Mucosa of rectum (tissue), 2 donors: ENCODE measurements at regions not wholly inside any gene's neighbourhood (a gene's known extent, or its start where the extent isn't known, plus 50 kb on each side); places are given as distances from the start of the nearest gene placed in this dataset.

Experiments used
- H3K27ac ChIP-seq, 2 donors: one replicate each; pipeline ENCODE4 v1.7.0; 2013; ENCODE audit warnings: inconsistent platforms in 2 of 2, low read depth in 2 of 2, low read length in 2 of 2
- H3K27me3 ChIP-seq, 2 donors: one replicate each; pipeline ENCODE4 v1.7.0; 2013; ENCODE audit warnings: low read length in 2 of 2; ENCODE audit not compliant: control insufficient read depth in 2 of 2, insufficient read depth in 2 of 2
- H3K36me3 ChIP-seq, 2 donors: one replicate each; pipeline ENCODE4 v1.7.0; 2013; ENCODE audit warnings: low read length in 2 of 2; ENCODE audit not compliant: control insufficient read depth in 2 of 2, insufficient read depth in 2 of 2
- H3K4me1 ChIP-seq, 2 donors: one replicate each; pipeline ENCODE4 v1.7.0; 2013; ENCODE audit warnings: low read length in 2 of 2, mild to moderate bottlenecking in 1 of 2; ENCODE audit not compliant: control insufficient read depth in 2 of 2, insufficient read depth in 2 of 2
- H3K4me3 ChIP-seq, 2 donors: one replicate each; pipeline ENCODE4 v1.7.0; 2013; ENCODE audit warnings: low read length in 2 of 2
- H3K9ac ChIP-seq, 2 donors: one replicate each; pipeline ENCODE4 v1.7.0; 2013; ENCODE audit warnings: low read length in 2 of 2, low read depth in 1 of 2, mild to moderate bottlenecking in 1 of 2
- H3K9me3 ChIP-seq, 2 donors: one replicate each; pipeline ENCODE4 v1.7.0; 2013; ENCODE audit warnings: low read length in 2 of 2; ENCODE audit not compliant: control insufficient read depth in 2 of 2
- donor health status: healthy.
- donor health status: Normal muscosa, but diverticular disease.

- Histone ChIP-seq H3K9ac (no peak overlapping the region), H3K27me3 (no peaks in the 10 kb centered on the region), H3K36me3 (no peaks in the 10 kb centered on the region), H3K4me1 (no peaks in the 10 kb centered on the region), H3K4me3 (no peak overlapping the region), H3K27ac (no peak overlapping the region), H3K9me3 (no peaks in the 10 kb centered on the region)
Measured at GRCh38 chr18:75839041-75839440, 411.5 kb upstream of the SMIM21 start.

- H3K4me3 ChIP-seq: no peak overlapping the region
Measured at GRCh38 chr18:75837316-75837715, 409.8 kb upstream of the SMIM21 start.

GRCh38 chr18:75836516-75836915 is 409.0 kb upstream of the SMIM21 start:
- Histone ChIP-seq H3K9me3 (no peaks in the 10 kb centered on the region), H3K4me3 (no peak overlapping the region), H3K4me1 (no peaks in the 10 kb centered on the region), H3K27me3 (no peaks in the 10 kb centered on the region), H3K9ac (no peak overlapping the region), H3K36me3 (no peaks in the 10 kb centered on the region), H3K27ac (no peak overlapping the region)

More at GRCh38 chr18:75837316-75837715, 409.8 kb upstream of the SMIM21 start:
- Histone ChIP-seq H3K4me1 (no peaks in the 10 kb centered on the region), H3K27me3 (no peaks in the 10 kb centered on the region), H3K36me3 (no peaks in the 10 kb centered on the region), H3K9ac (no peak overlapping the region), H3K27ac (no peak overlapping the region), H3K9me3 (no peaks in the 10 kb centered on the region)

- Histone ChIP-seq H3K36me3 (no peaks in the 10 kb centered on the region), H3K4me1 (no peaks in the 10 kb centered on the region), H3K9ac (no peak overlapping the region), H3K4me3 (no peak overlapping the region), H3K27ac (no peak overlapping the region), H3K9me3 (no peaks in the 10 kb centered on the region), H3K27me3 (no peaks in the 10 kb centered on the region)
Measured at GRCh38 chr18:75831960-75832359, 404.5 kb upstream of the SMIM21 start.

- H3K27ac ChIP-seq: no peak overlapping the region
- no peaks in the 10 kb centered on the region for H3K4me1 ChIP-seq
- no peaks in the 10 kb centered on the region for H3K9me3 ChIP-seq
- no peaks in the 10 kb centered on the region for H3K27me3 ChIP-seq
- H3K9ac ChIP-seq: no peak overlapping the region
- no peaks in the 10 kb centered on the region for H3K36me3 ChIP-seq
- no peak overlapping the region for H3K4me3 ChIP-seq
Measured at GRCh38 chr18:75830828-75831227, 403.3 kb upstream of the SMIM21 start.

GRCh38 chr18:75829091-75829490 is 401.6 kb upstream of the SMIM21 start:
- Histone ChIP-seq H3K27ac (no peak overlapping the region), H3K9ac (no peak overlapping the region), H3K36me3 (no peaks in the 10 kb centered on the region), H3K27me3 (no peaks in the 10 kb centered on the region), H3K4me1 (no peaks in the 10 kb centered on the region), H3K9me3 (no peaks in the 10 kb centered on the region), H3K4me3 (no peak overlapping the region)

GRCh38 chr18:75828379-75828778 is 400.9 kb upstream of the SMIM21 start:
- Histone ChIP-seq H3K27ac (no peak overlapping the region), H3K9ac (no peak overlapping the region), H3K27me3 (no peaks in the 10 kb centered on the region), H3K4me1 (no peaks in the 10 kb centered on the region), H3K9me3 (no peaks in the 10 kb centered on the region), H3K4me3 (no peak overlapping the region), H3K36me3 (no peaks in the 10 kb centered on the region)

- no peak overlapping the region for H3K9ac ChIP-seq
- no peaks in the 10 kb centered on the region for H3K36me3 ChIP-seq
- no peaks in the 10 kb centered on the region for H3K27me3 ChIP-seq
- H3K27ac ChIP-seq: no peak overlapping the region
- H3K4me3 ChIP-seq: no peak overlapping the region
- no peaks in the 10 kb centered on the region for H3K4me1 ChIP-seq
- no peaks in the 10 kb centered on the region for H3K9me3 ChIP-seq
Measured at GRCh38 chr18:75827751-75828287, 400.3 kb upstream of the SMIM21 start.

- Histone ChIP-seq H3K9me3 (no peaks in the 10 kb centered on the region), H3K27me3 (no peaks in the 10 kb centered on the region), H3K27ac (no peak overlapping the region), H3K9ac (no peak overlapping the region), H3K36me3 (no peaks in the 10 kb centered on the region), H3K4me3 (no peak overlapping the region), H3K4me1 (no peaks in the 10 kb centered on the region)
Measured at GRCh38 chr18:75824661-75825060, 397.2 kb upstream of the SMIM21 start.

GRCh38 chr18:75823471-75823870 is 396.0 kb upstream of the SMIM21 start:
- Histone ChIP-seq H3K4me1 (no peaks in the 10 kb centered on the region), H3K27me3 (no peaks in the 10 kb centered on the region), H3K9me3 (no peaks in the 10 kb centered on the region), H3K27ac (no peak overlapping the region), H3K9ac (no peak overlapping the region), H3K36me3 (no peaks in the 10 kb centered on the region), H3K4me3 (no peak overlapping the region)

GRCh38 chr18:75818383-75818782 is 390.9 kb upstream of the SMIM21 start:
- H3K9me3 ChIP-seq: no peaks in the 10 kb centered on the region
- H3K27me3 ChIP-seq: no peaks in the 10 kb centered on the region
- H3K27ac ChIP-seq: no peak overlapping the region
- no peak overlapping the region for H3K4me3 ChIP-seq
- H3K9ac ChIP-seq: no peak overlapping the region
- H3K4me1 ChIP-seq: no peaks in the 10 kb centered on the region
- H3K36me3 ChIP-seq: no peaks in the 10 kb centered on the region
